ENCODE measurements at regions not wholly inside any gene's neighbourhood (a gene's known extent, or its start where the extent isn't known, plus 50 kb on each side); places are given as distances from the start of the nearest gene placed in this dataset.
A peak's percentile ranks its signal among the peaks of the same experiment; 100 is the strongest.
"Not testable (repeated sequence)": the region's sequence is repeated elsewhere in the genome, so short reads cannot be mapped to it uniquely, and the experiment has no call there.

DNA sequence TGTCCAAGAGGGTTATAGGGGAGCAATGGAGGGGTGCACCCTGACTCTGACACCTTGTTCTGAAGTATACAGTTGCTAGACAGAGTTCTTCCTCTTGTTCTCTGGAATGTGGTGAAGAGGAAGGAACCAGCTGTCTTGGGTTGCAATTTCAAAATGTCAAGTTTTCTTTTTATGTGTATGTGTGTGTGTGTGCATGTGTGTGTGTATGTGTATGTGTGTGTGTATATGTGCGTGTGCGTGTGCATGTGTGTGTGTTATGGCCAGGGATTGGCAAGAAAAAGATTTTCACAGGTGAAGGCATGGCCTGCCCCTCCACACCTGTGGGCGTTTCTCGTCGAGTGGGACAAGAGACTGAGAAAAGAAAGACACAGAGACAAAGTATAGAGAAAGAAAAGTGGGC, 81.6 kb upstream of the ADGRA3 start:
- ATAC-seq = no peak

DNA sequence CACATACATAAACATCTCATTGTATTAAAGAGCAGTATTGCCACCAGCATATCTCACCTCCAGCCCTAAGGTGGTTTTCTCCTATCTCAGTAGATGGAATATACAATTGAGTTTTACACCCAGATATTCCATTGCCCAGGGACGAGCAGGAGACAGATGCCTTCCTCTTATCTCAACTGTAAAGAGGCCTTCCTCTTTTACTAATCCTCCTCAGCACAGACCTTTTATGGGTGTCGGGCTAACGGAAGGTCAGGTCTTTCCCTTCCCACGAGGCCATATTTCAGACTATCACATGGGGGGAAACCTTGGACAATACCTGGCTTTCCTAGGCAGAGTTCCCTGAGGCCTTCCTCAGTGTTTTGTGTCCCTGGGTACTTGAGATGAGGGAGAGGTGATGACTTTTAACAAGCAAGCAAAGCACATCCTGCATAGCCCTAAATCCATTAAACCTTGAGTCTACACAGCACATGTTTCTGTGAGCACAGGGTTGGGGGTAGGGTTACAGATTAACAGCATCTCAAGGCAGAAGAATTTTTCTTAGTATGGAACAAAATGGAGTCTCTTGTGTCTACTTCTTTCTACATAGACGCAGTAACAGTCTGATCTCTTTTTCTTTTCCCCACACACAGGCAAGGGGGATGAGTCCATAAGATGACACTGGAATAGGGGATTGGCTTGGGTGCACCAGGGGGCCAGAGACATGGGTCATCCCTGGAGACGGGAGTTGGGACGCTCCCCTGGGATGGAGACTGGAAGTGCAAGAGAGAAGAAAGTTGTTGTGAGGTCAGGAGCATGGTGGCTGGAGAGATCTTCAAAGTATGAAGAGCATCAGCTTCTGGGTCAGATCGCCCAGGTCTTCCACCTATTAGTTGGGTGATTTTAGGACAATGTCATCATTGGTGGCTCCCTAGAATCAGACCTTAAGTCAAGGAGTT, 82.5 kb upstream of the ADGRA3 start:
- WGBS, 2 donors = 74 to 79% methylated on average over 8 of the region's 8 CpGs
- H3K4me3 ChIP-seq; ATAC-seq; H3K36me3 ChIP-seq; H3K27ac ChIP-seq; intact Hi-C loops (cut with DNase I); DNase-seq; H3K9me3 ChIP-seq; H3K27me3 ChIP-seq: not testable (repeated sequence)
- peaks cover 0 to 22% (median 0%) of the 10 kb centered on the region in 9 donors for H3K4me1 ChIP-seq

More for the DNA sequence above, 81.6 kb upstream of the ADGRA3 start:
- Histone ChIP-seq H3K36me3 (no peaks in the 10 kb centered on the region), H3K27ac (no peak overlapping the region), H3K27me3 (no peaks in the 10 kb centered on the region), H3K4me3 (no peak overlapping the region), H3K4me1 (peaks cover 0 to 22% (median 0%) of the 10 kb centered on the region in 9 donors), H3K9me3 (no peaks in the 10 kb centered on the region)
- TF ChIP-seq, protein P1, sequence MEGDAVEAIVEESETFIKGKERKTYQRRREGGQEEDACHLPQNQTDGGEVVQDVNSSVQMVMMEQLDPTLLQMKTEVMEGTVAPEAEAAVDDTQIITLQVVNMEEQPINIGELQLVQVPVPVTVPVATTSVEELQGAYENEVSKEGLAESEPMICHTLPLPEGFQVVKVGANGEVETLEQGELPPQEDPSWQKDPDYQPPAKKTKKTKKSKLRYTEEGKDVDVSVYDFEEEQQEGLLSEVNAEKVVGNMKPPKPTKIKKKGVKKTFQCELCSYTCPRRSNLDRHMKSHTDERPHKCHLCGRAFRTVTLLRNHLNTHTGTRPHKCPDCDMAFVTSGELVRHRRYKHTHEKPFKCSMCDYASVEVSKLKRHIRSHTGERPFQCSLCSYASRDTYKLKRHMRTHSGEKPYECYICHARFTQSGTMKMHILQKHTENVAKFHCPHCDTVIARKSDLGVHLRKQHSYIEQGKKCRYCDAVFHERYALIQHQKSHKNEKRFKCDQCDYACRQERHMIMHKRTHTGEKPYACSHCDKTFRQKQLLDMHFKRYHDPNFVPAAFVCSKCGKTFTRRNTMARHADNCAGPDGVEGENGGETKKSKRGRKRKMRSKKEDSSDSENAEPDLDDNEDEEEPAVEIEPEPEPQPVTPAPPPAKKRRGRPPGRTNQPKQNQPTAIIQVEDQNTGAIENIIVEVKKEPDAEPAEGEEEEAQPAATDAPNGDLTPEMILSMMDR (IDR thresholded peaks at IDR 0.05) = no peak
- DNase-seq = no peak
- intact Hi-C loops (cut with DNase I) = no loop called here
- 92 to 95% methylated on average over 5 of the region's 5 CpGs for WGBS, 2 donors

DNA sequence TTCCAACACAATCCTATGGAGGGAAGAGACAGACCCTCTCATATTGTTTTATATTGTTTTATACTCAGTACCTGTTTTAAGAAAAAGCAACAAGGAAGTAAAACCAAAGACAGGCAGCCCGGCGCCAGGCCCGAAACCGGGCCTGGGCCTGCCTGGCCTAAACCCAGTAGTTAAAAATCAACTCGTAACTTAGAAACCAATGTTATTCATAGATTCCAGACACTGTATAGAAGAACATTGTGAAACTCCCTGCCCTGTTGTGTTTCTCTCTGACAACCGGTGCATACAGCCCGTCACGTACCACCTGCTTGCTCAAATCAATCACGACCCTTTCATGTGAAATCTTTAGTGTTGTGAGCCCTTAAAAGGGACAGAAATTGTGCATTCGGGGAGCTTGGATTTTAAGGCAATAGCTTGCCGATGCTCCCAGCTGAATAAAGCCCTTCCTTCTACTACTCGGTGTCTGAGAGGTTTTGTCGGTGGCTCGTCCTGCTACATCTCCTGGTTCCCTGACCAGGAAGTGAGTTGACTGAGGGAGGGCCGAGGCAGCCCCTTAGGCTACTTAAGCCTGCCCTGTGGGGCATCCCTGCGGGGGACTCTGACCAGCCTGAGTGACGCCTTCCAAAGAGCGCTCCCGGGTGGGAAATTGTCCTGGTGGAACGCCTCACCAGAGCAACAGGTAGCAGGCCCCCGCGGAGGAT, 83.5 kb upstream of the ADGRA3 start:
- H3K9me3 ChIP-seq; intact Hi-C loops (cut with DNase I); H3K4me3 ChIP-seq; H3K27ac ChIP-seq; H3K27me3 ChIP-seq; H3K36me3 ChIP-seq; DNase-seq; ATAC-seq: not testable (repeated sequence)
- peaks cover 0 to 22% (median 0%) of the 10 kb centered on the region in 9 donors for H3K4me1 ChIP-seq
- WGBS, 2 donors = 88 to 92% methylated on average over 22 of the region's 22 CpGs

DNA sequence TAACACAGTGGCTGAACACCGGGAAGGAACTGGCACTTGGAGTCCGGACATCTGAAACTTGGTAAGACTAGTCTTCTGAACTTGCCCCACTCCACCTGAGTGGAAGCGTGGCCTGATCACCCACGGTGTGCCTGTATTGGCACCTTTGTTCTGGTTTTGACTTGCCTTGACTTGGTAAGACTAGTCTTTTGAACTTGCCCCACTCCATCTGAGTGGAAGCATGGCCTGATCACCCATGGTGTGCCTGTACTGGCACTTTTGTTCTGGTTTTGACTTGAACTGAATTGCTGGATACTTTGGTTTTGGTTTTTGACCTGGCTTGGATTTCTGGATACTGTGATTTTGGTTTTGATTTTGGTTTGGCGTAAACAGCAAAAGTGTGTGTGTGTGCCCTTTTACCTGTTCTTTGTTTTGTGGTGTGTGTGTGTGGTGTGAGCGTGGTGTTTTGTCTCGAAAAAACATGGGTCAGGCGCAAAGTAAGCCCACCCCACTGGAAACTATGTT, 84.1 kb upstream of the ADGRA3 start:
- not testable (repeated sequence) for H3K4me3 ChIP-seq, DNase-seq, H3K9me3 ChIP-seq, H3K36me3 ChIP-seq, H3K27me3 ChIP-seq, H3K27ac ChIP-seq, ATAC-seq
- intact Hi-C loops (cut with DNase I) = loop anchor here in 3 of 10 donors (10.0 kb wide), 2 partner anchors 85 to 185 kb away; no protein-coding TSS in a partner anchor
- WGBS, 2 donors = 93 to 98% methylated on average over 8 of the region's 8 CpGs
- H3K4me1 ChIP-seq = peaks cover 0 to 22% (median 0%) of the 10 kb centered on the region in 9 donors

DNA sequence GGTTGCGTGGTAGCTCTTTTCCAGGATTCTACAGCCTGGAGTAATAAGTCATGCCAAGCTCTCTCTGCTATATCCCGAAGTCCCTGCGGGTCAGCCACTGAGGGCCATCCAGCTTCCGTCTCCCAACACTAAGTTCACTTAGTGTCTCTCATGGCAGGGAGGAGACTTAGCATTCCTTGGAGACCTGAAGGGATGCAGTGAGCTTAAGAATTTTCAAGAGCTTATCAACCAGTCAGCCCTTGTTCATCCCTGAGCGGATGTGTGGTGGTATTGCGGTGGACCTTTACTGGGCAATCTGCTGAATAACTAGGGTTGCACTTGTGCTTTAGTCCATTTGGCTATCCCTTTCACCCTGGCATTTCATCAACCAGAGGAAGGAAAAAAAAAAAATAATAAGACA, 85.8 kb upstream of the ADGRA3 start:
- not testable (repeated sequence) for H3K4me1 ChIP-seq, H3K27ac ChIP-seq, H3K4me3 ChIP-seq, DNase-seq, ATAC-seq, H3K27me3 ChIP-seq, H3K36me3 ChIP-seq, H3K9me3 ChIP-seq
- 86 to 93% methylated on average over 6 of the region's 6 CpGs for WGBS, 2 donors
- intact Hi-C loops (cut with DNase I) = loop anchor here in 3 of 10 donors (10.0 kb wide), 2 partner anchors 83 to 187 kb away; no protein-coding TSS in a partner anchor

DNA sequence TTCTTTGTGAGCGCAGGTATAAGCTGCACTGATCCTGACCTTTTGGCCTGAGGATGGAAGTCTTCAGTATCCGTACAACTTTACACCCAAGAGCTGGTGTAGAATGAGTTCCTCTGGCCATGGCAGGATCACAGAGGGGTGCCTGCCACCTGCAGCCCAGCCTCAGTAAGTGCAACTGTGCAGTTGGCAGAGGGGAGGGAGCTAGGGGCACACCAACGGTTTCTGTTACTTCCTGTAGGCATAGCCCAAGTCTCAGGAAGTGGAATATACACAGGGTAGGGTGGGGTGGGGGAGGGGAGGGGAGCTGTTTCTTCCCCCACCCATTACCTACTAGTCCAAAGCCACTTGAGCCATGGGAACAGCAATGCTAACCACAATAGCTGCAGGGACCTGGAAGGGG, 85.4 kb upstream of the GBA3 start:
- Histone ChIP-seq H3K27ac (no peak overlapping the region), H3K27me3 (no peaks in the 10 kb centered on the region), H3K36me3 (no peaks in the 10 kb centered on the region), H3K4me1 (no peaks in the 10 kb centered on the region), H3K4me3 (no peak overlapping the region), H3K9me3 (no peaks in the 10 kb centered on the region)
- DNase-seq = peak in 1 of 2 donors; percentile 27
- WGBS, 2 donors = 28 to 36% methylated on average over 3 of the region's 3 CpGs
- TF ChIP-seq, protein P1 (IDR thresholded peaks at IDR 0.05) = peak; percentile 33 to 66 (median 52)
- peak; percentile 81 to 99 (median 86) for ATAC-seq
- intact Hi-C loops (cut with DNase I) = loop anchor here in 9 of 10 donors (2.0 to 10.0 kb wide), 4 partner anchors 77 to 197 kb away; no protein-coding TSS in a partner anchor

DNA sequence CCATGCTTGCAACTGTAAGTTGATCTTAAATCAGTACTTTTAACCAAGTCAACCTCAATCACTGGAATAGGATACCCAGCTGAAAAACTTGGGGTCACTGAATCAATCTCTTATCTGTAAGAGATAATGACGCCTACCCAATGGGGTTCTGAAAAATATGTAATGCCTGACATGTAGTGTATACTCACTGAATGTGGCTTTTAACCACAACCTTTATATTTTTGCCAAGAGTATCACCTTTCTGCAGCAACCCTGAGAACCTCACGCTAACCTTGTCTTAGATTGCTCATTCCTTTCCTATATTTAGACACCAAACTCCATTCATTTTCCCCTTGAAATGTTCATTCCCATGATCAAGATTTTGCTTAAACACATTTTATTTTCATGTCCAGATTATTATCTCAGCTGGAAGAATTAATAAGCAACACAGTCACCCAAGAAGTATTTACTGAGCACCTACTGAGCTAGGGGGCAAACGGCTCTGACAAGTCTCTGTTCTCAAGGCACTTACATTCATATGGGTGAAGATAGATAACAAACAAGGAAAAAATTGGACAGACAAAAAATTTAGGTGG, 82.7 kb upstream of the GBA3 start:
- not testable (repeated sequence) for H3K4me3 ChIP-seq, H3K4me1 ChIP-seq, H3K27ac ChIP-seq, H3K9me3 ChIP-seq, H3K27me3 ChIP-seq, ATAC-seq, DNase-seq, H3K36me3 ChIP-seq
- intact Hi-C loops (cut with DNase I) = loop anchor here in 8 of 10 donors (5.0 to 10.0 kb wide), 3 partner anchors 75 to 198 kb away; no protein-coding TSS in a partner anchor
- 78 to 82% methylated on average over 3 of the region's 3 CpGs for WGBS, 2 donors
